Heart right ventricle (tissue), 16 donors: ENCODE measurements at regions not wholly inside any gene's neighbourhood (a gene's known extent, or its start where the extent isn't known, plus 50 kb on each side); places are given as distances from the start of the nearest gene placed in this dataset.
A peak's percentile ranks its signal among the peaks of the same experiment; 100 is the strongest.

Source experiments
- ATAC-seq, 8 donors: fragments of 200-7000 bp; cut with Tn5 transposase; one replicate each; pipeline ENCODE4 v1.9.1; 2020; ENCODE audit warnings: mild to moderate bottlenecking in 8 of 8, moderate library complexity in 8 of 8, moderate number of reproducible peaks in 1 of 8
- DNase-seq, 2 donors: peaks; one replicate each; pipeline ENCODE4 v3.0.0-alpha.2; 2020
- H3K27ac ChIP-seq, 10 donors: fragments of 200-600 bp; sonication (generic) in 2 of 10; one replicate each; pipeline versions ENCODE4 v1.5.0 to v1.8.0; 2020 to 2022; ENCODE audit warnings: mild to moderate bottlenecking in 3 of 10
- H3K27me3 ChIP-seq, 7 donors: fragments of 200-600 bp; one replicate each; pipeline ENCODE4 v1.8.0; 2021 to 2022; ENCODE audit warnings: mild to moderate bottlenecking in 2 of 7
- H3K36me3 ChIP-seq, 9 donors: fragments of 200-600 bp; sonication (generic) in 1 of 9; one replicate each; pipeline versions ENCODE4 v1.5.0 to v1.8.0; 2020 to 2022; ENCODE audit warnings: mild to moderate bottlenecking in 2 of 9
- H3K4me1 ChIP-seq, 9 donors: fragments of 200-600 bp; sonication (generic) in 1 of 9; one replicate each; pipeline versions ENCODE4 v1.5.0 to v1.8.0; 2020 to 2022; ENCODE audit warnings: mild to moderate bottlenecking in 4 of 9
- H3K4me3 ChIP-seq, 10 donors: fragments of 200-600 bp; sonication (generic) in 2 of 10; one replicate each; pipeline versions ENCODE4 v1.5.0 to v1.8.0; 2020 to 2022; ENCODE audit warnings: mild to moderate bottlenecking in 7 of 10, moderate library complexity in 2 of 10
- H3K9me3 ChIP-seq, 11 donors: fragments of 200-600 bp in 10 of 11; sonication (generic) in 2 of 11; one replicate each; pipeline versions ENCODE4 v1.5.0 to v1.8.0; 2013 to 2022; ENCODE audit warnings: mild to moderate bottlenecking in 2 of 11, control low read depth in 1 of 11, moderate library complexity in 1 of 11
- WGBS, 2 donors: extraction: QIAGEN DNeasy Blood & Tissue Kit; methylation state at CpG; one replicate each; pipeline ENCODE4 v1.1.7; 2013; ENCODE audit warnings: inconsistent platforms in 1 of 2; 5-methylcytosine and 5-hydroxymethylcytosine counted together
- intact Hi-C, 10 donors: fragments of 100-400 bp; cut with DNase I; formaldehyde crosslinking; loops; one replicate each; pipeline versions ENCODE4 v1.11.1 to v1.14.2; 2022
- TF ChIP-seq, protein P1 (sequence below), 9 donors: fragments of 200-600 bp; sonication (generic) in 2 of 9; IDR thresholded peaks; one replicate each; pipeline versions ENCODE4 v1.5.0 to v1.8.0; 2021 to 2022; ENCODE audit warnings: antibody characterized with exemption in 9 of 9, mild to moderate bottlenecking in 5 of 9, moderate library complexity in 1 of 9
- donor health status: Arrhythmogenic right ventricular cardiomyopathy.
- donor health status: ischemic (EF 13 %, LVEDD 7.1; RV severe dilation, severe dysfunction).
- donor health status: healthy with polysubstance abuse.
- donor health status: DM: no; HTN: yes; CAD: no.
- donor health status: DM: no; HTN: no; CAD: no.
- donor health status: ischemic (EF 25% LVEDD 6.9; RV normal size, moderate dysfunction).
- donor health status: ischemic (EF 25% LVEDD 5.7; RV mildly dilated, moderate dysfunction).
- donor health status: healthy.
- donor health status: DM: yes; HTN: yes; CAD: no.
- donor health status: Ischemic cardiomyopathy.
- donor health status: ischemic (EF 35%, LVEDD 5.7; RV mildly dilated, moderate dysfunction).
- donor health status: nonischemic (EF 11% LVEDD 7.7; RV severe dilation, severe dysfunction).
- donor health status: DM: yes; HTN: yes; CAD: no.
- donor health status: PGD.
- donor health status: ischemic (EF 29% LVEDD 5.4; RV normal size, mild dysfunction).
- donor health status: nonischemic (EF 23%, LVEDD 6.1; RV moderate dilation, normal function).

- H3K27ac ChIP-seq = no peak overlapping the region
- ATAC-seq (no peak), DNase-seq (no peak)
- H3K9me3 ChIP-seq = no peaks in the 10 kb centered on the region
- WGBS, 2 donors = 92 to 94% methylated on average over 3 of the region's 3 CpGs
- peaks cover 0 to 3% (median 0%) of the 10 kb centered on the region in 7 donors for H3K27me3 ChIP-seq
- no peaks in the 10 kb centered on the region for H3K36me3 ChIP-seq
- H3K4me1 ChIP-seq = no peaks in the 10 kb centered on the region
- intact Hi-C loops = no loop called here
- TF ChIP-seq, protein P1, sequence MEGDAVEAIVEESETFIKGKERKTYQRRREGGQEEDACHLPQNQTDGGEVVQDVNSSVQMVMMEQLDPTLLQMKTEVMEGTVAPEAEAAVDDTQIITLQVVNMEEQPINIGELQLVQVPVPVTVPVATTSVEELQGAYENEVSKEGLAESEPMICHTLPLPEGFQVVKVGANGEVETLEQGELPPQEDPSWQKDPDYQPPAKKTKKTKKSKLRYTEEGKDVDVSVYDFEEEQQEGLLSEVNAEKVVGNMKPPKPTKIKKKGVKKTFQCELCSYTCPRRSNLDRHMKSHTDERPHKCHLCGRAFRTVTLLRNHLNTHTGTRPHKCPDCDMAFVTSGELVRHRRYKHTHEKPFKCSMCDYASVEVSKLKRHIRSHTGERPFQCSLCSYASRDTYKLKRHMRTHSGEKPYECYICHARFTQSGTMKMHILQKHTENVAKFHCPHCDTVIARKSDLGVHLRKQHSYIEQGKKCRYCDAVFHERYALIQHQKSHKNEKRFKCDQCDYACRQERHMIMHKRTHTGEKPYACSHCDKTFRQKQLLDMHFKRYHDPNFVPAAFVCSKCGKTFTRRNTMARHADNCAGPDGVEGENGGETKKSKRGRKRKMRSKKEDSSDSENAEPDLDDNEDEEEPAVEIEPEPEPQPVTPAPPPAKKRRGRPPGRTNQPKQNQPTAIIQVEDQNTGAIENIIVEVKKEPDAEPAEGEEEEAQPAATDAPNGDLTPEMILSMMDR (IDR thresholded peaks at IDR 0.05) = no peak
- H3K4me3 ChIP-seq = no peak overlapping the region
These were observed 89.2 kb upstream of the IL33 start for GRCh38 chr9:6126377-6126776.

GRCh38 chr9:6123416-6123815 lies 92.2 kb upstream of the IL33 start:
- Histone ChIP-seq H3K27me3 (peaks cover 0 to 3% (median 0%) of the 10 kb centered on the region in 7 donors), H3K36me3 (no peaks in the 10 kb centered on the region), H3K27ac (no peak overlapping the region), H3K4me3 (no peak overlapping the region), H3K4me1 (peaks cover 0 to 3% (median 0%) of the 10 kb centered on the region in 9 donors), H3K9me3 (no peaks in the 10 kb centered on the region)
- no peak for DNase-seq
- no peak for ATAC-seq
- intact Hi-C loops = no loop called here
- TF ChIP-seq, protein P1 (IDR thresholded peaks at IDR 0.05) = no peak
- WGBS, 2 donors = 52 to 62% methylated on average over 3 of the region's 3 CpGs

DNA sequence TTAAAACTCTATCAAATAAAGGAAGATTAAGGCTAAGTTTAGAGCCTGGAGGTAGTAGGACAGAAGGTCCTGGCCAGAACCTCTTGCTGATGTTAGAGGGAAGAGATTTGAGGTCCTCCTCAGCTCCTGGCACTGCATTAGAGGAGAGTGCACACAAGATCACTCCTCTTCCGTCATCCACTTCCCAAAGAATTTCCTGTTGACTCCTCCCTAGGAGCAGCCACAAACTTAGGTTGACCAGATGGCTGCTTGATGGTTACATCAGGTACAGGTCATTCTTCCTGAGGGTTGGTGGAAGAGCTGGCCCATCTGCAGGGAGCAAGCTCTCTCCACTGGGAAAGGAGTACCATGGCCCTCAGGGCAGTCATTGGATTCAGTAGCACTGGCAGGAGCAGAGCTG lies 93.9 kb upstream of the IL33 start:
- WGBS, 2 donors = 38 to 64% methylated on average over 1 of the region's 1 CpG
- peak in 3 of 8 donors; percentile 20 to 68 (median 29) for ATAC-seq
- no peaks in the 10 kb centered on the region for H3K9me3 ChIP-seq
- peaks cover 0 to 3% (median 0%) of the 10 kb centered on the region in 7 donors for H3K27me3 ChIP-seq
- no peak overlapping the region for H3K4me3 ChIP-seq
- TF ChIP-seq, protein P1 (IDR thresholded peaks at IDR 0.05) = no peak
- DNase-seq = no peak
- H3K27ac ChIP-seq = no peak overlapping the region
- no peaks in the 10 kb centered on the region for H3K36me3 ChIP-seq
- peaks cover 0 to 3% (median 0%) of the 10 kb centered on the region in 9 donors for H3K4me1 ChIP-seq
- intact Hi-C loops = no loop called here

DNA sequence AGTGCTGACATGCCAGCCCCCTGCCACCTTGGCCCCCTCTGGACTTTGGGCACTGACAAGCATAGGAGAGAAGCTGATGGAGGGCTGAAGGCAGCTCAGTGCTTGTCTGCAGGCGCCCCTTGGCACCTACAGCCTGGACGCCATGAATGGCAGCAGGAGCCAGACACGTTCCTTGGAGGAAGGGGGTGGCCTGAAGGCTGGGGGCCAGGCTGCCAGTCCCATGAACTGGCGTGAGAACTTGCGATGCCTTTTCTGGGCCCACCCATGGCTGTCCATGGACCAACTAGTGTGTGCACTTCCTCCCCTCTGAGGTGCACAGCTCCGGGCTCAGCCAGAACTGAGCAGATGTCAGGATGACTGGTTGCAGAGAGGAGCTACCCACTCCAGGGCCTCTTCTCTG lies 99.0 kb upstream of the RANBP6 start:
- Histone ChIP-seq H3K4me1 (no peaks in the 10 kb centered on the region), H3K27ac (no peak overlapping the region), H3K27me3 (no peaks in the 10 kb centered on the region), H3K9me3 (no peaks in the 10 kb centered on the region), H3K36me3 (no peaks in the 10 kb centered on the region), H3K4me3 (no peak overlapping the region)
- ATAC-seq (no peak), DNase-seq (no peak)
- intact Hi-C loops = loop anchor here in 1 of 10 donors (10.0 kb wide), 1 partner anchor 50 kb away; no protein-coding TSS in a partner anchor
- WGBS, 2 donors = 93 to 98% methylated on average over 6 of the region's 6 CpGs
- TF ChIP-seq, protein P1 (IDR thresholded peaks at IDR 0.05) = no peak
